GM18499 (cell line): ENCODE measurements at regions not wholly inside any gene's neighbourhood (a gene's known extent, or its start where the extent isn't known, plus 50 kb on each side); places are given as distances from the start of the nearest gene placed in this dataset.

ENCODE experiments used
- ATAC-seq: cut with Tn5 transposase; IDR thresholded peaks from one replicate; pipeline ENCODE4 v1.9.1; 2021; ENCODE audit warnings: moderate number of reproducible peaks; ENCODE audit not compliant: insufficient read depth, unreplicated experiment

- ATAC-seq = no peak
These were observed 285.0 kb upstream of the NR5A2 start for GRCh38 chr1:199742547-199742946.

GRCh38 chr1:199743227-199743626 lies 284.3 kb upstream of the NR5A2 start:
- no peak for ATAC-seq

DNA sequence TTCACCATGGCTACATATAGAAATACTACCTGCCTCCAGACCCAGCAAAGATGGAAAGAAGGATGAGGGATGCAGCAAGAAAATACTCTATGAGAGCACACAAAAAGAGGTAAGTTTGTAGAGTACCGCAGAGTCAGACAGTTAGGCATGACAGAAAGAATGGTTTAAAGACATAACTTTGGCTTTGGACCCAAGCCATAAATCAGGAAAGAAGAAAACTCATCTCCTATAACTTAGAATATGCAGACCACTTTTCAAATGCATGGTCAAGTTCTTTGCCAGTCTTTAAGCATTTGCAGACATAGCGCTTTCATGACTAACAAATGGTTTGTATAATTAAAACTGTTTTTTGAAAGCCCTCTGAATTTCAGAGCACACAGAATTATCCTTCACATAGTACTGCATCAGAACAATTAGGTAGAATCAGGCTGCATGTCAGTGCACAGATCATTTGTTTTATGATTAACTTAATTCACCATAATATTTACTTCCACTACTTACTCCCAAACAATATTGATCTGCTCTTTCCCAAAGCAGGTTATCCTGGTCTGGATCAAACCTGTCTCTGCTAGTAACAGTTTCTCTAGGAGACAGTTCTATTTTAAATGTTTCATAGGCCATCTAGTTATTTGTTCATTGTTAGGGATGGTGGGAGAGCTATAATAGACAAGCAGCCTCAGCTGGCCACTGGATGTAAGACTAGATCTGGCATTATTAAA lies 280.7 kb upstream of the NR5A2 start:
- ATAC-seq = no peak

GRCh38 chr1:199747984-199748383 lies 279.5 kb upstream of the NR5A2 start:
- ATAC-seq = no peak

GRCh38 chr1:199751506-199751905 lies 276.0 kb upstream of the NR5A2 start:
- ATAC-seq = no peak

DNA sequence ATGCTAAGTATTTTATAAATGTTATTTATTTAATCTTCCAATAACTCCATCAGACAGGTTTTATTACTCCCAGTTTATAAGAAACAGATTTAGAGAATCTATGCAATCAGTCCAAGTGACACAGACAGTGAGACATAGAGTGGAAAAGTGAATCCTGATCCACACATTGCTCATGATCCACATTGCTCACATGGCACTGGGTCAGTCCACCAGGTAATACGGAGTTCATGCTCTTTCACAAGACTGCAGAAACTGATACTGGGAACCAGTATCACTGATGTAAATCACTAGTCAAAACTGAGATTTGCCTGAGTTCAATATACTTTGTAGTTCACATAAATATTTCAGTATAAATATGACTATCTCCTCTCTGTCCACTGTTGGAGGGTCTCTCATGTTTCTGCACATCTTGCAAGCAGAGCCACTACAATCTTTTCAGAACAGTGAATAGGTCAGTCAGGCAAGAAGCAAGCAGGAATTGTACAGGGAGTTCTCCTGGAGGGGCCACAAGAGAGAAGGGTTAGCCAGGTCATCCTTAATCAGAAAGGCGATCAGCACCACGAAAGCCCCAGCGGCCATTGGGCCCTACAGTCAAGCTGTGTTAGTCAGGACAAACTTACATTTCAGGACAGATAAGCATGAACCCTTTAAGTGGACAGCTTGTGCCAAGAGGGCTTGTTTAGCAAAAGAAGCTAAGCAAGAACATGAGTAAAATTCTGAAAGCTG lies 275.4 kb upstream of the NR5A2 start:
- ATAC-seq = no peak

- no peak for ATAC-seq
These were observed 274.9 kb upstream of the NR5A2 start for GRCh38 chr1:199752688-199753027.

- no peak for ATAC-seq
These were observed 274.0 kb upstream of the NR5A2 start for GRCh38 chr1:199753513-199753912.

GRCh38 chr1:199756066-199756465 lies 271.4 kb upstream of the NR5A2 start:
- no peak for ATAC-seq

GRCh38 chr1:199758626-199759255 lies 268.8 kb upstream of the NR5A2 start:
- ATAC-seq = no peak

DNA sequence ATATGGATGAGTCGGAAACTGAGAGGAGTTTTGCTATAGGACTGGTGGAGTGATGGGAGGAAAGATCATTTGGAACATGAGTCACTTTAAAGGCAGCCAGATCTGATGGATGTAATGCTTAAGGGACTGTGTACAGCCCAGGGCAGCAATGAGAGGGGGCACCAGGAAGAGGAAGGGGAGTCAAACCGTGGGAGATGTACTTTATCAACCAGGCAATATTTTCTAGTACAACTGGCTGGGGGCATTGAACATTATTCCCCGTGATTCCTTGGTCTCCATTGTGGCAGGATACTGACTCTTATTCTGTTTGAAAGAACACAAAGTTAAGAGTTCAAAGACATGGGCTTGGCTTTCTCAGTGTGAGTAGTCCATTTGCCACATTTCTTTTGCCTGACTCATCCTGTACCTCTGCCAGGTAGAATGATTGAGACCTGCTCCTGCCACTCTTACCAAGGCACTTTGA lies 268.2 kb upstream of the NR5A2 start:
- ATAC-seq = no peak

DNA sequence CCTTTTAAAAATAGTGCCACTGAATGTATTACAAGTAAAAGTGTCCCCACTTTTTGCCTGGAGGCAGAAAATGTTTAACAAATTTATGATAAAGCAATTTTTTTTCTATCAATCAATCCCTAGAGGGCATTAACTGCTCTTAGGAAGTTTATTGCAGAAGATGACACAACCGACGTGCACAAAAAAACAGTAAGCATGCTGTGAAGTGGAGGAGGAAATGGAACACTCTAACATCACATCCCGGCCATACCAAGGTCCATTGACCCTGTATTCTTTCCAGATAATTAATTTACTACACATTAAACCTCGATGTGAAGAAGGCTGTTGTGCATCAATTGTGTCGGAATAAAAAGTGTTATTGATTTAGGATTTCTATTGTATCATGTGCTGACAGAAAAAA lies 264.9 kb upstream of the NR5A2 start:
- ATAC-seq = no peak

- ATAC-seq = no peak
These were observed 261.2 kb upstream of the NR5A2 start for GRCh38 chr1:199766218-199766792.

GRCh38 chr1:199767700-199768099 lies 259.8 kb upstream of the NR5A2 start:
- no peak for ATAC-seq

DNA sequence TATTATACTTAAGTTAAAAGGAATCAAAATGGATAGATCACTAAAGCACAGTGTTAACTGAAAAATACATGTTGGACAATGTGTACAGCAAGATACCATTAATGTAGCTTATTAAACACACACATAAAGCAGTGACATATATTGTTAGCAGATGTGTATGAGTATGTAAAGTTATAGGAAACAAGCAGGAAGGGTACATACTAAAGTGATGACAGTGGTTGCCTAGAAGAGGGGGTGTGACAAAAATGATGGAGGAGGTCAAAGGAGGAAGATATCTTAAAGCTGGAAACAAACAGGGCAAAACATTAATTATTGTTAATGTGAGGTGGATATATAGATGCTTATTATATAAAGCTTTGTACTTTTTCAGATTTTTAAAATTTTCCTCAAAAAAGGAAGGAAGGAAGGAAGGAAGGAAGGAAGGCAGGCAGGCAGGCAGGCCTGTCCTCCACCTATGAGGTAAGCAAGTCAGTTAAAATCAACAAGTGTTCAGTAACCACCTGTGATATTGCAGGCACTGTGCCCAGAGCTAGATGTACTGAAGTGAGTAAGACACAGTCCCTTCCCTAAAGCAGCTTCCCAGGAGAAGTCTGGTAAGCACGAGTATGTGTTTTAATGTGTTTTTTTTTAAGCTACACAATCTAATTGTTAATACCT lies 252.9 kb upstream of the NR5A2 start:
- no peak for ATAC-seq

- no peak for ATAC-seq
These were observed 250.6 kb upstream of the NR5A2 start for GRCh38 chr1:199776768-199777497.

DNA sequence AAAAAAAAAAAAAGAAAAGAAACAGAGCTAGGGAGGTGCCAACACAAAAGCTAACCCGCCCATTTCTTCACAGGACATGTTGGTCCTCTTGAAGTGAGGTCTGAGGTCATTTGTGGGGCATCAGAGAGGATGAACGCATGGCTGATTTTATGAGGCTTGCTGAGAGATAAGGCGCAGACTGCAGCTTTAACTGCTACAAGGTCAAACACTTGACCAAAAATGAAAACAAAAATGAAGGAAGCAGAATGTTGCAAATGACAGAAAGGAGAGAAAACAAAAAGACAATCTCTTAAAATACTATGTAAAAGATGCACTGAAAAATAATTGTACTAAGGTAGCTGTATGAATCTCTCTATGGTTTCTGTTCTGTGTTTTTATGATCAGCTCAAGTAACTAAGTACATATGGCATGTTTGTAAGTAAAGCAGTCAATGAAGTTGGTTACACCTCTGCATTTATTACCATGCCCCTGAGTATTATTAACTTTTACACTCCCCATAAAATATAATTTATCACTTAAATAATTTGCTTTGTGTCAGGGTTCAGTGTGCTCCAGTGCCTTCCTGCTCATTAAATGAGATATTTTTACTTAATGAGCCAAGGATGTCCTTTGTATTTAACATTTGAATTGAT lies 249.1 kb upstream of the NR5A2 start:
- ATAC-seq = no peak

- no peak for ATAC-seq
These were observed 247.4 kb upstream of the NR5A2 start for GRCh38 chr1:199780091-199780490.

DNA sequence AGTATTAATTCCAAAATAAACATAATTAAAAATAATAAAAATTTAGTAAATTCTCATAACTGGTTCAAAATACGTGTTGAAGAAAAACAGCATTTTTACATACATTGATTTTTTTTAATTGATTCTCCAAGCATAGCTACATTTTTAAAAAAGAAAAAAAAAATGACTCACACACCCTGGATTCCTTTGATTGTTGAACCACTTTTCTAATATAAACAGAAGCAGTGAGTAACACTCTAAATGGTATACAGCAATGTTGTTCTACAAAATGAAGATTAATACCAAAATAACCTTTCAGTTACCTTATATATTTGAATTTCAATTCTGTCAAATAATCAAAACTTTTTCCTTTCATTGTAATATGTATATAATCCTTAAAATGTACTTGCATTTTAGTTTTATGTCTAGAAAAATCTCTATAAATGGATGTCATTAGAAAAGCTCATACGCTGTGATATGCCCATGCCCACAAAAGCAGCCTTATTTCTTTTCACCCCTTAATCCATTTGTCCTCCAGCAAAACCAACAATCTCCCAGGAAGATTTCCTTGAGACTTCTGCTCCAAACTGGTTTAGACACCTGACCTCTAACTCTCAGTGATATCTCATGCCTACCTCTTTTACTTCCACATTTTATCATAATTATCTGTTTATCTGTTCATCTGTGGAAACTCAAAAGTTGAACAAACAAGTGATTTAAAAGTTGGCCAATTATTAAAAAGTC lies 246.4 kb upstream of the NR5A2 start:
- no peak for ATAC-seq
